ENCODE measurements at regions not wholly inside any gene's neighbourhood (a gene's known extent, or its start where the extent isn't known, plus 50 kb on each side); places are given as distances from the start of the nearest gene placed in this dataset.

DNA sequence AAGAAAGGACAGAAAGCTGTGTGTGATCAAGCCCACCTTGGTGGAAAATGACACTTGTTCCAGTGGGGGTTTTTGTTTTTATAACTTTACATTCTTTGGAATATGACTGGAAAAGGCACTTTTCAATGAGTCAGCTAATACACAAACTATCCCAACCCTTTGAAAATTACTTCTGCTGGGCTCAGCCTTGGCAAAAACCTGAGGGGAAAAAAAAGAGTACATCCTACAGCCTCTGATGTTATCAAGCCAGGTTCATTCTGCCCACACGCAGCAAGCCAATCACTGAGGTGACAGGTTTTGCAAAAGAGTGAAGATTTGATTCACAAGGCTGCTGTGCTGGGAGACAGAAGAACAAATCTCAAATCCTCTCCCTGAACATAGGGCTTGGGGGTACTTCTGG lies 484.5 kb upstream of the ERCC4 start:
- peaks cover 10% of the 10 kb centered on the region for H3K4me1 ChIP-seq
- H3K4me3 ChIP-seq (ENCODE audit: low read depth, low read length): no peak overlapping the region
- TF ChIP-seq, protein P1, sequence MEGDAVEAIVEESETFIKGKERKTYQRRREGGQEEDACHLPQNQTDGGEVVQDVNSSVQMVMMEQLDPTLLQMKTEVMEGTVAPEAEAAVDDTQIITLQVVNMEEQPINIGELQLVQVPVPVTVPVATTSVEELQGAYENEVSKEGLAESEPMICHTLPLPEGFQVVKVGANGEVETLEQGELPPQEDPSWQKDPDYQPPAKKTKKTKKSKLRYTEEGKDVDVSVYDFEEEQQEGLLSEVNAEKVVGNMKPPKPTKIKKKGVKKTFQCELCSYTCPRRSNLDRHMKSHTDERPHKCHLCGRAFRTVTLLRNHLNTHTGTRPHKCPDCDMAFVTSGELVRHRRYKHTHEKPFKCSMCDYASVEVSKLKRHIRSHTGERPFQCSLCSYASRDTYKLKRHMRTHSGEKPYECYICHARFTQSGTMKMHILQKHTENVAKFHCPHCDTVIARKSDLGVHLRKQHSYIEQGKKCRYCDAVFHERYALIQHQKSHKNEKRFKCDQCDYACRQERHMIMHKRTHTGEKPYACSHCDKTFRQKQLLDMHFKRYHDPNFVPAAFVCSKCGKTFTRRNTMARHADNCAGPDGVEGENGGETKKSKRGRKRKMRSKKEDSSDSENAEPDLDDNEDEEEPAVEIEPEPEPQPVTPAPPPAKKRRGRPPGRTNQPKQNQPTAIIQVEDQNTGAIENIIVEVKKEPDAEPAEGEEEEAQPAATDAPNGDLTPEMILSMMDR (IDR thresholded peaks at IDR 0.05): no peak
- no peaks in the 10 kb centered on the region for H3K79me2 ChIP-seq
- no peak overlapping the region for H3K4me2 ChIP-seq (ENCODE audit: low read length)
- no peak overlapping the region for H3K9ac ChIP-seq
- H2AFZ ChIP-seq: no peak overlapping the region
- H3K27ac ChIP-seq: no peak overlapping the region
- H3K36me3 ChIP-seq (ENCODE audit: control insufficient read depth, insufficient read depth, low read length): no peaks in the 10 kb centered on the region
- H3K27me3 ChIP-seq (ENCODE audit: control insufficient read depth, insufficient read depth, low read length): no peaks in the 10 kb centered on the region
- no peaks in the 10 kb centered on the region for H3K9me3 ChIP-seq (ENCODE audit: control insufficient read depth, low read length)

DNA sequence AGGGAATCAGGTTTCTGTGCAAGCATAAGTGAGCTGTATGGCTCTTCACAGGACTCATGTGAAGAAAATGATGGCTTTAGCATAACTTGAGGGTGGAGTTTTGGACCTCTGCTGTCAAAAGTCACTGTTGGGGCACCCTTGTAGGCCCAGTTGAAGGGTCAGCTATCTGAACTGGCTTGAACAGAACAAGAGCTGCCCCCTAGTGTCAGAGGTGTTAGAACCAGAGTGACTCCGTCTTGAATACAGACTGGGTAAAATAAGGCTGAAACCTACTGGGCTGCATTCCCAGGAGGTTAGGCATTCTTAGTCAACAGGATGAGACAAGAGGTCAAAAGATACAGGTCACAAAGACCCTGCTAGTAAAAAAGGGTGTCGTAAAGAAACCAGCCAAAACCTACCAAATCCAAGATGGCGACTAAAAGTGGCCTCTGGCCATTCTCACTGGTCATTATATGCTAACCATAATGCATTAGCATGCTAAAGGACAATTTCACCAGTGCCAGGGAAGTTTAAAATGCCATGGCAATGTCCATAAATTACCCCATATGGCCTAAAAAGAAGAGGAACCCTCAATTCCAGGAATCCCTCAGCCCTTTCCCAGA lies 484.0 kb upstream of the ERCC4 start:
- H3K4me2 ChIP-seq (ENCODE audit: low read length): no peak overlapping the region
- H3K27me3 ChIP-seq (ENCODE audit: control insufficient read depth, insufficient read depth, low read length): no peaks in the 10 kb centered on the region
- TF ChIP-seq, protein P1 (IDR thresholded peaks at IDR 0.05): no peak
- no peak overlapping the region for H3K4me3 ChIP-seq (ENCODE audit: low read depth, low read length)
- H2AFZ ChIP-seq: no peak overlapping the region
- H3K36me3 ChIP-seq (ENCODE audit: control insufficient read depth, insufficient read depth, low read length): no peaks in the 10 kb centered on the region
- no peak overlapping the region for H3K9ac ChIP-seq
- H3K9me3 ChIP-seq (ENCODE audit: control insufficient read depth, low read length): no peaks in the 10 kb centered on the region
- no peak overlapping the region for H3K27ac ChIP-seq
- H3K79me2 ChIP-seq: no peaks in the 10 kb centered on the region
- H3K4me1 ChIP-seq: peaks cover 10% of the 10 kb centered on the region

DNA sequence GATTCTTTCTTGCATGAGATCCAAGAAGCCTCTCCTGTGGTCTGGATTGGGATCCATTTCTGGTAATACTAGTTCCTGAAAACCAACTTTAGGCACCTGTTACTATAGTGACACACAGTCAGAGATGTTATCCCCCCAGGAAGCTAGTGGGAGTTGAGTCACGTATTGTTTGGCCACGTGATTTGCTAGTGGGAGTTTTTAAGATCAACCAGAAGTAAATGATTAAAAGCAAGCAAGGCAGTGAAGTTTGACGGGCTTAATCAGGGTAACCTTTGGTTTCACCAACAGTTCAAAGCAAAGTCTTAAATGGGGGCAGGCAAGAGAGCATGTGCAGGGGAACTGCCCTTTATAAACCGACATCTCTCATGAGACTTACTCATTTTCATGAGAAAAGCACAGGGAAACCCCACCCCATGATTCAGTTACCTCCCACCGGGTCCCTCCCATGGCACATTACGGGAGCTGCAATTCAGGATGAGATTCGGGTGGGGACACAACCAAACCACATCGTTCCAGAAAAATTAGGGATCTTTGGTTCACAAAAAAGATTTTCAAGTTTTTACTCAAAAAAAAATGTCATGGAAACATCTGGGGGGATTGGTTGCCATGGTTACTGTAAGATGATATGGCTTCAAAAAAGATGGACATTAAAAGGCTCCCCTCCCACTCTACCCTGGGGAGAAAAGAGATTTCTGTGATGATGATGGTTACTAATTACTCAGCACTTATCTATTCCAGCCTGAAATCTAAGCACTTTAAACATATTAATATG lies 483.1 kb upstream of the ERCC4 start:
- H3K9me3 ChIP-seq (ENCODE audit: control insufficient read depth, low read length): no peaks in the 10 kb centered on the region
- no peaks in the 10 kb centered on the region for H3K36me3 ChIP-seq (ENCODE audit: control insufficient read depth, insufficient read depth, low read length)
- TF ChIP-seq, protein P1 (IDR thresholded peaks at IDR 0.05): no peak
- H3K4me1 ChIP-seq: peaks cover 15% of the 10 kb centered on the region
- H3K4me2 ChIP-seq (ENCODE audit: low read length): no peak overlapping the region
- no peak overlapping the region for H3K27ac ChIP-seq
- no peaks in the 10 kb centered on the region for H3K27me3 ChIP-seq (ENCODE audit: control insufficient read depth, insufficient read depth, low read length)
- no peak overlapping the region for H2AFZ ChIP-seq
- H3K4me3 ChIP-seq (ENCODE audit: low read depth, low read length): no peak overlapping the region
- no peaks in the 10 kb centered on the region for H3K79me2 ChIP-seq
- H3K9ac ChIP-seq: no peak overlapping the region

GRCh38 chr16:13437413-13437795 lies 482.6 kb upstream of the ERCC4 start:
- Histone ChIP-seq H3K27me3 (ENCODE audit: control insufficient read depth, insufficient read depth, low read length) (no peaks in the 10 kb centered on the region), H3K9ac (no peak overlapping the region), H3K79me2 (no peaks in the 10 kb centered on the region), H3K4me3 (ENCODE audit: low read depth, low read length) (no peak overlapping the region), H3K27ac (no peak overlapping the region), H3K9me3 (ENCODE audit: control insufficient read depth, low read length) (no peaks in the 10 kb centered on the region), H3K4me2 (ENCODE audit: low read length) (no peak overlapping the region), H3K36me3 (ENCODE audit: control insufficient read depth, insufficient read depth, low read length) (no peaks in the 10 kb centered on the region), H2AFZ (no peak overlapping the region), H3K4me1 (peaks cover 17% of the 10 kb centered on the region)
- TF ChIP-seq, protein P1 (IDR thresholded peaks at IDR 0.05): no peak

DNA sequence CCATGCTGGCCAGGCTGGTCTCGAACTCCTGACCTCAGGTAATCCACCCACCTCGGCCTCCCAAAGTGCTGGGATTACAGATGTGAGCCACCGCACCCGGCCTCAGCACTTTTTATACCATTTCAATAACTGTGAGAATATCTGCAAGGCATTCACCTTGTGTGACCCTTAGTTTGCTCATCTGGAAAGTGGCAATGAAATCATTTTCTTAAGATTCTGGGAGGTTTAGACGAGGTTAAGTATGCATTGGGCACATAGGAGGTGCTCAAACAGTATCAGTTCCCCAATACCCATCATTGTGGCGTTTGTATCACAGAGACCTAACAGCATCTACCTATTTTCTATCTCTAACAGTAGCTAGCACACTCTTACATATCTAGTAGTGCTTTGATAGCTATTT lies 481.9 kb upstream of the ERCC4 start:
- Histone ChIP-seq H3K27me3 (ENCODE audit: control insufficient read depth, insufficient read depth, low read length) (no peaks in the 10 kb centered on the region), H3K79me2 (no peaks in the 10 kb centered on the region), H3K27ac (no peak overlapping the region), H3K4me2 (ENCODE audit: low read length) (no peak overlapping the region), H3K9me3 (ENCODE audit: control insufficient read depth, low read length) (no peaks in the 10 kb centered on the region), H3K4me3 (ENCODE audit: low read depth, low read length) (no peak overlapping the region), H2AFZ (no peak overlapping the region), H3K4me1 (peaks cover 17% of the 10 kb centered on the region), H3K9ac (no peak overlapping the region), H3K36me3 (ENCODE audit: control insufficient read depth, insufficient read depth, low read length) (no peaks in the 10 kb centered on the region)
- TF ChIP-seq, protein P1 (IDR thresholded peaks at IDR 0.05): no peak
